ENCODE measurements at regions not wholly inside any gene's neighbourhood (a gene's known extent, or its start where the extent isn't known, plus 50 kb on each side); places are given as distances from the start of the nearest gene placed in this dataset.

DNA sequence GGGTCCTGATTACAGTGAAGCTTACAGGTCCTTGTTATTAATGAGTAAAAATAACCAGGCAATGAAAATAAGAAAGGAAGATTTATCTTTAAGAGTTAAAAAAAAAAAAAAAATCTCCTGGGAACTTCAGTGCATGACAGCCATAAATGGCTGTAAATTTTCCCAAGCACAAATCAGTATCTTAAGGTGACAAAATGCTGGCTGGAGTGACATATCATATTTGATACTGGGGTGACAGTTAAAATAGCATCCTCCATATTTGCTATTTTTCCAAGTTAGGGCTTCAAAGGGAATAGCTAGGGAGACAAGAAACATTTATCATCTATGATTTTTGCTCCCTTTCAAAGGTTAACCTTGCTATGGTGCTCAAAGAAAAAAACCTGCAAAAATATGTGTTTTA is 226.6 kb downstream of the PRDM2 start:
- DNase-seq = no peak

DNA sequence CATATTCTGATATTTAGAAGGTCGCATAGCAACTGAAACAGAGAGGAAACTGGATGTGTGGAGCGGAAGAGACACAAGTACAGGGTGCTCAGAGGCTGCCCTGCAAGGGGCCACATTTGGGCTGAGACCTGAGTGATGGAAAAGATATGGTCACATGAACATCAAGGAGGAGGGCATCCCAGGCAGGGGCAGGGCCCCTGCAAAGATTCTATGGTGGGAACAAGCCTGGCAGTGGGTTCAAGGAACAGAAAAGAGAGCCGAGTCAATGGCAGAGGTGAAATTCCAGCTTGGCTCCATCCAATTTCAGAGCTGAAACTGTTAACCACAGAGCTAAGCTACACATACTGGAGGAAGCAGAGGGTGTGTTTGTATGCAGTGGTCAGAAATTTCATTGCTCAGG is 227.7 kb downstream of the PRDM2 start:
- no peak for DNase-seq

DNA sequence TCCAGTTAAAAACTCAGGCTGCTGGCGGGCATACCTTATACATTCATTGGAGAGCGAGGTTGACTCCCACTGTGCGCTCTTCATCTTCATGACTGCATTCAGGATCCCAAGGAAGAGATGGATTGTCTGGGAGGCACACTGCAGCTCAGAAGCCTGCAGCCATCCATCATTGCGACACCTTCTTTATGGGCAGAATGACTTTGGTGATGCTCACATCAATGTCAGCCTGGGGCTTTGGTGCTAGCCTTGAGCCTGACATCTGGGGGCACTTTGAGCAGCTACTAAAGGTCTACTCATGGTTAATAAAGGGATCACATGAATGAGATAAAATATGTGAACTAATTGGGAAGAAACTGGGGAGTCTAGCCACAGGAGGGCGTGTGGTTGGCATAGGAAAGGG is 229.3 kb downstream of the PRDM2 start:
- DNase-seq = no peak

DNA sequence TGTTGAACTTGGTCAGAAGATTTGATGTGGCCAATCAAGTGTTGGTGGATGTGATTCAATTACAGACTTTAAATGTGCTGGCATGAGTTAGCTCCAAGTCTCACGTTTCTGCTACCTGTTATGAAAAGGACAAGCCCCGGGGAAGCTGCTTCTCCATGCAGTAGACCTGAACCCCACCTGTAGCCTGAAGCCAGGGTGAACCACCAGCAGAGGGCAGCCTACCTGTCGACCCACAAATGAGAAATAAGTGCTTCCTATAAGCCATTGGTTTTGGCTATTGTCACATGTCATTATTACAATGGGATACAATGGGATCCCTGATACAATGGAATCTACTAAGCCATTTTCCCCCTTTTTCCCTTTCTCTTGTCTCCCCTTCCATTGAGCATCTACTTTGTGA is 230.2 kb downstream of the PRDM2 start:
- DNase-seq = no peak

DNA sequence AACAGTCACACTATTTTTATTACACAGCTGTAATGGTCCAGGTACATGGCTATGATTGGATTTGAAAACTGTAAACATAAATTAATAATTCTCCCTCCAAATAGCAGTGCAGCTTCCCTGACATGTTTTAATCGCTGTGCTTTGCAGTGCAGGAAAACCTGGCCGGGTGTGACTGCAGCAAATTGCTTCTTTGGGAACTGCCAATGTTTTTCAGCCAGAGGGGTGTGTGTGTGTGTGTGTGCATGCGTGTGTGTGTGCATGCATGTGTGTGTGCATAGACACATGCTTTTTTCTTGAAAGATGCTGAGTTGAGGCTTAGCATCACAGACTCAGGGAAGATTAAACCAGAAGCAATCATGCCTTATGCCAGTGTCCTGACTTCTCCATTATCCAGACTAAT is 231.2 kb downstream of the PRDM2 start:
- DNase-seq = no peak

DNA sequence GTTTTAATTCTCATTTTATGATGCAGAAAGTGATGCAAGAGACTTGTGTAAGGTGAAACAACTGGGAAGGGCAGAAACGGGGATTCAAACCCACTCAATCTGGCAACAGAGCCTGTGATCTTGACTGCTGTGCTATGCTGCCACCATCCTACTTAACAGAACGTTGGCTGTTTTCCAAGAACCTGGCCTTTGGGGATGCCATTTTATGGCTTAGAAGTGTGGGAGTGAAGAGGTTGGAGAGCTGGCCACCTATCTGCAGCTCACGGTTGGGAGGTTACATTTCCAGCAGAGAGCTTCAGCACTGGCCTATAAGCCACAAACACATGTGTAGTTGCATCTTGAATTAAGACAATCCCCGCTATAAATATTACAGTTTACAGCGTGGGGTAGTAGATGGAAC is 235.3 kb downstream of the PRDM2 start:
- no peak for DNase-seq

DNA sequence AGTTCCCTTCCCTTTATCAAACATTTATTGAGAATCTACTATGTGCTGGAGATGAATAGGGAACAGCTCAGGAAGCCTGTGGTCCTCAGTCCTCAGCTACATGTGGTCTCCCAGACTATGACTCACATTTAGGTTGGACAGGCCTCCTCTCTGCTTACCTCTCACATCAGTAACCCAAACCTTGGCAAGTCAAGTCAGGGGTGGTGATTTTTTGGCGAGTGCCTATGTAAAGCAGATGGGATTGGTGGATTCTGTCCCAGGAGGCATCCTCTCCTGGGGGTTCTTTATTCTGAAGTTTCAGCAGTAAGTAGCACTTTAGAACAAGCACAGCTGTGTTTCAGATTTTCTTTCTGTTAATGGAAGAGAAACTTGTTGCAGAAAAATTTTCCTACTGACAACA is 241.3 kb downstream of the PRDM2 start:
- DNase-seq = no peak

DNA sequence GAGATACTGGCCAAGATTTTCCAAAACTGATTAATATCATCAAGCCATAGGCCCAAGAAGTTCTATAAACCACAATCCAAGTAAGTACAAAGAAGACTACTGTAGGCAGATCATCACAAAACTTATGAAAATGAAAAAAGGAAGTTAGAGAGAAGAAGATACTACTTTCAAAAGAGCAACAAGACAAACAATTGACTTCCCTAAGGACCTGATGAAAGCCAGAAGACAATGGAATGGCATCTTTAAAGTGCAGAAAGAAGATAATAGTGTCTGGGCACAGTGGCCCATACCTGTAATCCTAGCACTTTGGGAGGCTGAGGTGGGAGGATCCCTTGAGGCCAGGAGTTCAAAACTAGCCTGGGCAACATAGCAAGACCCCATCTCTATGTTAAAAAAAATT is 243.1 kb downstream of the PRDM2 start:
- no peak for DNase-seq

DNA sequence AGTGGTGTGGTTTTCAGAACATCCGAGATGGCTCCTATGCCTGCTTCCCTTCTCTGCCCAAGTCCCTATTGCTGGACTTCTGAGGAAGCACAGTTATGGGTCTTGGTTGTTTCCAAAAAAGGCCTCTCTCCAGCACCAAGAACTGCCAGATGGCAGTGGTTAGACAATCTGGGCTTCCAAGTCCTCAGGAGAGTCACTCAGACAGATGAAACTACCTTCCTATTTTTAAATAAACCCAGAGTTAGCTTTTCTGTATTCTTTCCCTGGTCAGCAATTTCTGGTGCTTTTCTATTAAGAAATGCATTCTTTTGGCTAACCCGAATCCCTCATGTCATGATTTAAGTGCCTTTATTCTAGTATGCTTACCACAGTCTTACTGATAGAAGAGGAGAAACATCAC is 245.9 kb downstream of the PRDM2 start:
- DNase-seq = no peak

DNA sequence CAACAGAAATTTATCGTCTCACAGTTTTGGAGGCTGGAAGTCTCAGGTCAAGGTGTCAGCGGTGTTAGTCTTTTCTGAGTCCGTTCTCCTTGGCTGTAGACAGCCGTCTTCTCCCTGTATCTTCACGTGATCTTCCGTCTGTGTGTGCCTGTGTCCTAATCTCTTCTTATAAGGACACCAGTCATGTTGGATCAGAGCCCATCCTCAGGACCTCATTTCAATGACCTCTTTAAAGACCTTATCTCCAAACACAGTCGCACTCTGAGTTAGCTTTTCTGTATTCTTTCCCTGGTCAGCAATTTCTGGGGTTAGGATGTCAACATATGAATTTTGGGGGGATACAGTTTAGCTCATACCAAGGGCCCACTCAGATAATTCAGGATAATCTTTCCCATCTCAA is 247.7 kb downstream of the PRDM2 start:
- no peak for DNase-seq

DNA sequence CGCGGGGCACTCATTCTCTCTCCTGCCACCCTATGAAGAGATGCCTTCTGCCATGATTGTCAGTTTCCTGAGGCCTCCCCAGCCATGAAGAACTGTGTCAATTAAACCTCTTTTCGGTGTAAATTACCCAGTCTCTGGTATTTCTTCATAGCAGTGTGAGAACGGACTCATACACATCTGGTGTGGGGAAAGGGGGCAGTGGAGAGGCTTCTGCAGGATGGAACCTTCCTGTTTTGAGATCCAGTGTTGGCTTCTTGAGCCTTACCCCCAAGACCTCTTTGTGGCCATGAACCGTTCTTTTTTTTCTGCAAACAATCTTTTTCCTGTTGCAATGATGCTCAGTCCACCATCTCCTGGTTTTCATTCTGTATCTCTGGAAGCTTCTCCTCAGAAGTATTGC is 248.4 kb downstream of the PRDM2 start:
- DNase-seq = no peak

DNA sequence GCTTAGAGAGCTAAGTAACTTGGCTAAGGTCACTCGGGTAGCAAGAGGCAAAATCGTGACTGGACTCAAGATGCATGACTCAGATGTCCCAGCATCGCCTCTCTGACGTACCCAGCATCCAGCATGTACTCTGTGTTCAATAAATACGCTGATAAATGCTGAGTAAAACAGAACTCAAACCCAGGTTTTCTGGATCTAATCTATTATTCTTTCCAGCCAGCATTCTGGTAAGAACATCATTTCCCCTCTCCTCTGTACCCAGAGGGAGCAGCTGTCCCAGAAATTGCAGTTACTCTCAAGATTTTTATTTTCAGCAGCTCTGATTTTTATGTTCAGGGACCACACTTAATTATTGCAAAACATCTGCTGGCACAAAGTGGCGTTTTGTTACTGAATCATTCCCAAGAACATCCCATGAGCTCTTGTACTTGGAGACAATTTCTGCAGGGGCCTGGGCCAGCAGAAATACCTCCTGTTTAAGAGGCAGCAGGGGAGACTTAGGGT is 249.0 kb downstream of the PRDM2 start:
- DNase-seq = no peak

DNA sequence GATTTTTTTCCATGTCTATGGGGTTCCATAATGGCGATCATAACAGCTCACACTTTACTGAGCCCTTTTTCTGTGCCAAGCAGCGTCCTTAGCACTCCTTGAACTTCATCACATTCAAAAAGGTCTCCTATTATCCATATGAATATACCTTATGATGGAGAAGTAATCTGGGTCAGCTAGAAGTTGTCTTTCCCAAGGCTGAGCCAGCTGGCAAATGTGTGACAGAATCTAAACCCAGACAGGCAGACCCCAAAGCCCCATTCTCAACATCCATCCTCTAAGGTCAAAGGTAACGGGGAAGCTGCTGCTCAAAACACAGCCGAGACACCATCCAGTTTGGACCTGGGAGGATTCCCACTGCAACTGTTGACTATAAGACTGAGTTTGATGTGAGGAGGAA is 249.6 kb downstream of the PRDM2 start:
- DNase-seq = no peak

DNA sequence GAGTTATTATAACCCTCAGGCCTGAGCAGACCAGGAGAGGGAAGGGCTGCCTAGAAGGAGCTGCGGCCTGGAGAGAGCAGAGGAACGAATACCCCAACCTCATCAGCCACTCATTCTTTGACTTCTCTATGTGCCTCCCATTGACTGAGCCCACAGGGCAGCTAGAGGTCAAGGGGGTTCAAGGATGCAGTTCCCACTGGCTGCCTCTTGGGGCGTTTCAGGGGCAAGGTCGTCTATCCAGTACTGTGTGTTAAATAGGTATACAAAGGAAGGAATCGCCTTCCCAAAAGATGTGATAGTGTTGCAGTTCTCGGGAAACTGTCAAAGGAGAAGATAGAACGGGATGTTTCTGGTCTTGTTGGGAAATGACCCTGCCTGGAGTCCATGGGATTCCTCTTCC is 250.6 kb downstream of the PRDM2 start:
- no peak for DNase-seq

DNA sequence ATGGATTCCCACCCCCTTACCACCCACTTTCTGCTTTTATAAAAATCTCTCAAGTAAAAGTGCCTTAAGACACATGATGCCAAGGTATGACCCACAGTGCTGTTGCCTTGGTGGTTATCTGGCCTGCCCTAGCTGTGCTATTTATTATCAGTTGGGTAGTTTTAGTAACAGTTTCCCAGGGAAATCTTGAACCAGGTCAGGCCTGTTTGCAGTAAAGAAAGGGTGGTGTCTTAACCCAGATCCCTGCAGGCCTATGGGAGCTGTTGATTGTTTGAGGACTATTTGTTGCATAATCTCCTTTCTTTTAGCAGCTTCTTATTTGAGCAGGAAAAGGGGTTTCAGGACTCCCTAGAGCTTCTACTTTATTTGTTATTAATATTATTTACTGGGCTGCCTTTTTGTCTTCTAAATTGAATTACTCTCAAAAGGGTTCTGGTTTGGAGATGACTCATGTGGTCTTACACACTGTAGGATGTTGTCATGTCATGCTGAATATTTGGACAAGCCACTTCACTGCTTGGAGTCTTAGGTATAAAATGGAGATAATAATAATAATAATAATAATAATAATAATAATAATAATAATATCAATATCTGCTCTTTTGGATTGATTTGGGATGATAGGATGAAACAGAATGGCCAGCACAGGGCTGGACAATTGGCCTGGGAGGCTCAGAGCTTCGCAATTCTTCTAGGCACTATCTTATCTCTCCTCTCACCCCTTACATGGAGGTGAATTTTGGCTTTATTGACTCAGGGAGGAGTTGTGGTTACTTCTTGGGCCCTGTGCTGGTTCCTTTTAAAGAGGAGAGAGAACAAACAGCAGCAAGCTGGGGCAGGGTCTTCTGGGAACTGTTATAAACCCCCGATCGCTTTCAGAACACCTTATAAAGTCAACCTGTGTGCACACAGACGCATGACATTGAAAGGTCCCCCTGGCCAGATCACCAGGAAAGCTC is 252.1 kb downstream of the PRDM2 start:
- no peak for DNase-seq

DNA sequence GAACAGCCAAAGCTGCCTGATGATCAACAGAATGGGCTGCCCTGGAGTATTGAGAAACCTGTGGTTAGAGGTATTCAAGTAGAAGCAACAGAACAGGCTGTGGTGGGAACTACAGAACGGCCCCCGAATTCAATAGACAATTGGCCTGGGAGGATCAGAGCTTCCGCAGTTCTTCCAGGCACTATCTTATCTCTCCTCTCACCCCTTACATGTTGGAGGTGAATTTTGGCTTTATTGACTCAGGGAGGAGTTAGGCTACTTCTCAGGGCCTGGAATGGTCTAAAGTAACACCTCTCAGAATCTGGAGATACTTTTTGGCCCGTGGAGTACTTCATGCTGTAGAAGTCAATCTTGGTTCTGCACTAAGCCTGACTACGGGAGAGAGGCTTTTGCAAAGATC is 253.0 kb downstream of the PRDM2 start:
- DNase-seq = no peak

DNA sequence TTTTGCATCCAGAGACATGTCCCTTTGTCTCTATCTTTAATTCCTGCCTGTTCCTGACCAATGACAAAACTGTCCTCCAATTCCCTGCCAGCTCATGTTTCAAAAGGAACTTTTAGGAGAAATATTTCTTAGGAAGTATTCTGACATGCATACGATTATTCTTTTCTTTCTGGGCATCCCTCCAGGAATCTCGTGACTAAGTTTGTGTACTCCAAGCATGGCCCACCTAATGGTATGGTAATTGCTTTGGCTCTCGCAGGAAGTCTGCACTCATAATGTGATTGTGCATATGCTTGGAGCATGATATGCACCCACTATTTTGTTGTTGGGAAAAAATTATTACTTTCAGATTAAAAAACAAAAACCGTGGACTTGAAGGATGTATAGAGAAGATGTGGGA is 256.4 kb downstream of the PRDM2 start:
- no peak for DNase-seq

DNA sequence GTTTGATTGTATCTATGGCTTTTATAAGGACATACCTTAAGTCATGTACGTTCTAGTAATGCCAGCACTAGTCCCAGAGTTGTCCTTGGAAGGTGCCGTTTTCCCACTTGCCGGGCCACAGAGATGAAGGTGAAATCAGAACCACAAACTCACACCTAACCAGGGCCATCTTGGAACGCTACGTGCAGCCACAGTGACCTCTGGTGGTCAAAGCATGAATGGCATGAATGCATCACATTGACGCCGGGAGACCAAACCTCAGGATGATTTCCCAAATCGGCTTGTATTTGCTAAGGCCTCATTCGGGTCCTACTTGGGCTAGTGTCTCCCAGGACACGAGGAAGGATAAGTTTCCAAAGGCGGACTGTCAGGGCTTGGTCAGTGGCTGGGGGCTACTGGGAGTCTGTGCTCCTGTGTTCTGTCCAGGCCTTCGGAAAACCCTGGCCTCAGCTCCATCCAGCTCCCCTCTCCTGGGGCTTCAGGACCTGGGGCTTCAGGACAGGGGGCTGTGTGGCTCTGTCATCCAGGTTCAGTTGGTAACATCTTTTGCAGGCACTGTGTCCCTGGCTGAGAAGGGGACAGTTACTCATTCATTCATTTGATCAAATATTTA is 260.5 kb downstream of the PRDM2 start:
- DNase-seq = peak; percentile 87

DNA sequence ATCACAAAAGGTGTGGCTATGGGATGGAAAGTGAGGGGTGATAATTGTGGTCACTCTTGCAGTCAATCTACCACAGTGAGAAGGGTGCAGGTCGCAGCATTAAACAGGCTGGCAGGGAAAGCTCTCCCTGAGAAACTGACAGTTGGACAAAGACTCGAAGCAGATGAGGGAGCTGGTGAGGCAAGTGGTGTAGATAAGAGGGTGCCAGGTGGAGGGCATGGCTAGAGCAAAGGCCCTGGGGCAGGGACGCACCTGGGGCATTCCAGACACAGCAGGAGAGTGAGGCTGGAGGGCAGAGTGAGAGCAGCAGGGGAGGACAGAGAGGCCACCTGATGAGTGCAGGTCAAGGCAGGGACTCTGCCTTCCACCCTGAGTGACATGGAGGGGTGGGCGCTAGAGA is 264.8 kb downstream of the PRDM2 start:
- DNase-seq = no peak

DNA sequence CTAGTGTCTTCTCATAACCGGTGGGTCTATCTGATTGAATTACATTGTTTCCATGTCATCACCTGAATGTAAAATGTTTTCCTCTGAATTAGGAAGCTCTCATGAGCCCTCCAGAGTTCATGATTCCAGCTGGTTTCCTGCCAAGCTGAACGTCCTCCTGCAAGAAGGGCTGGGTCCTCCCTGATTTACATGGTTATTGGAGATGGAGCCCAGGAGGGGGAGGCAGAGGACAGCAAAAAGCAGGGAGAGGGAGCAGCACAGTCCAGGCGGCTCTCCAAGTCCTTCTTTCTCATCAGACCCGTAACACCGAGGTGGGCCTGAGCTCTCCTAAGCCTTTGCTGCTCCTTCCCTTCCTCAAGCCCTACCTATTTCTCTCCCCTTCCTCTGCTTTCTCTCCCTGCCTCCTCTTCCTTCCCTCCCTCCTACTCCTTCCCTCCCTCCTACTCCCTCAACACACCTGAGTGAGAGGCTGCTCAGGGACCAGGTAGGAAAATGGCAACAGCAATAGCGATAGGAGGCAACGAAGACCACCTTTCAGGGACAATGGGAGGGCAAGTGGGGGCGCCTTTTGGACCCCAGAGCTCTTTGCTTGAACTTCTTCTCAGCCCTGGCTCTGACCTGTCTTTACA is 265.9 kb downstream of the PRDM2 start:
- no peak for DNase-seq

DNA sequence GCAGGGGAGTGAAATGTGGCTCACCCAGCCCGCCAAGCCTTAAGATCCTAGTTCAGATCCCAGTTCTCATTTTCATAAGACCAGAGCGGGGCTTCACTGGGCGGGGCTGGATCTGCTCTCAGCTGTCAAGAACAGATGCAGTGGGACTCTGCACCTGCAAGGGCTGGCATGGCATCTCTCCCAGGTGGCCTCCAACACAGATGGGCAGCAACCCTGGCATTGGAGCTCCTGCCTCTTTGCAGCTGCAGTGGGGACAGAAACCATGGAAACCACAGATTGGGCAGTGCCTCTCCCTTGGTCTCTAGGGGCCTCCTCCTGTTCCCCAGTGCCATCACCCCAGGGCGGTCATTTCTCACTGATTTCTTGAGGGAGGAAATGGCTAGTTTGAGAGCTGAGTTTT is 267.7 kb downstream of the PRDM2 start:
- DNase-seq = no peak

DNA sequence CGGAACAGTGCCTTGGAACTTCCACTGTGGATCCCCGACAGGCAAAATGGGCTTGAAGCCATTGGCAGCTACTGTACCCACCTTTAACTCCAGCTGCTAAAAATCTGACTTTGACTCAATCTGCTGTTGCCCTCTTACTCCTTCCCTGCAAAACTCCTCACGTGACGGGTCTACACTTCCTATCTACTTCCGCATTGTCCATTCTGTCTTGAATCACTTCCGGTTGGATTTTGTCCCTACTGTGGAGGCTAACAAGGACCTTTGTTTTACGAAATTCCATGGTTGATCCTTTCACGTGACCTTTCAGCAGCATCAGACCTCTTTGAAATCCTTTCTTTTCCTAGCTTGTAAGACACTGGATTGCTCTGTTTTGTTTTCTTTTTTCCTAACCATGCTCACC is 268.4 kb downstream of the PRDM2 start:
- DNase-seq = no peak

DNA sequence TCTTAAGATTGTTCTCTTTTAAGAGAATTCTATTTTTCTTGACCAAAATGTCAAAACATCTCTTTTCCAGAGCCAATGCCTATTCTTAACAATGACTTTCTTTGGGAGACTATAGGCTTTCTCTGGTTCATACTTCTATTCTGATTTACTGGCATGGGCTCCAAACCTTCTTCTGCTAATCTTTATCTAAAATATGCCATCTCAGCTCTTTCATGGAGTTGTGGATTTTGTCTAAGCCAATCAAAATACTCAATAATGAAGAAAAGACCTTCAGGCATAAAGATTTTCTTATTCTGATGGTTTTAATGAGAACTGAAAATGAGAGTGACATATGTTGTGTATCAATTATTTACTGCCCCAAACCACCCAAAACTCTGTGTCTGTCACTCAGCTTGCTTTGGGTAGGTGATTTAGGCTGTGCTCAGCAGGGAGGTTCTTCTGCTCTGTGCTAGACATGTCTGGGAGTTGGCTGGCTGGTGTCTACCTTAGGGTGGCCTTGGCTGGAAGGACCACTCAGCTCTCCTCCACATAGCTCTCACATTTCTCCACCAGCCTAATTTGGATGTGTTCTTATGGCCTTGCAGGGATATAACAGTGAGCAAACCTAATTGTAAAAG is 270.8 kb downstream of the PRDM2 start:
- no peak for DNase-seq

DNA sequence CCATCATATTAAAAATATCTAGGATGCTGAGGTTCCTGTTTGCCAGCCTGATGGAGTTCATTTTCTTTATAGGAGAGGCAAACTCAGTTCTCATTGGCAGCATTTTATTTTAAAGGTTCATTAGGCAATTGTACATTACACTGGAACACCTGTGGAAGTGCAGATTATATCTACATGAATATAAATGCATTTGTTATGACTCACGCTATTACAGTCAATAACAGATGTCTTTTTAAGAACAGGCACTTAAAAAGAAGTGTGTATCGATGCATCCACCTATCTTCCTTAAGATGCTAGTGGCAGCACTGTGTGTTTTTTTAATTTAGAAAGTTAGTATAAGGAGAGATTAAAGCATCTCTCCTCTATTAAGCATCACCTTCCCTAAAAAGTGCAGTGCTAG is 276.5 kb downstream of the PRDM2 start:
- no peak for DNase-seq

Measured in activated CD8-positive, alpha-beta memory T cell treated with anti-CD3 and anti-CD28 coated beads for 24 hours (primary cell).